ENCODE measurements at regions not wholly inside any gene's neighbourhood (a gene's known extent, or its start where the extent isn't known, plus 50 kb on each side); places are given as distances from the start of the nearest gene placed in this dataset.

- TF ChIP-seq, protein P1, sequence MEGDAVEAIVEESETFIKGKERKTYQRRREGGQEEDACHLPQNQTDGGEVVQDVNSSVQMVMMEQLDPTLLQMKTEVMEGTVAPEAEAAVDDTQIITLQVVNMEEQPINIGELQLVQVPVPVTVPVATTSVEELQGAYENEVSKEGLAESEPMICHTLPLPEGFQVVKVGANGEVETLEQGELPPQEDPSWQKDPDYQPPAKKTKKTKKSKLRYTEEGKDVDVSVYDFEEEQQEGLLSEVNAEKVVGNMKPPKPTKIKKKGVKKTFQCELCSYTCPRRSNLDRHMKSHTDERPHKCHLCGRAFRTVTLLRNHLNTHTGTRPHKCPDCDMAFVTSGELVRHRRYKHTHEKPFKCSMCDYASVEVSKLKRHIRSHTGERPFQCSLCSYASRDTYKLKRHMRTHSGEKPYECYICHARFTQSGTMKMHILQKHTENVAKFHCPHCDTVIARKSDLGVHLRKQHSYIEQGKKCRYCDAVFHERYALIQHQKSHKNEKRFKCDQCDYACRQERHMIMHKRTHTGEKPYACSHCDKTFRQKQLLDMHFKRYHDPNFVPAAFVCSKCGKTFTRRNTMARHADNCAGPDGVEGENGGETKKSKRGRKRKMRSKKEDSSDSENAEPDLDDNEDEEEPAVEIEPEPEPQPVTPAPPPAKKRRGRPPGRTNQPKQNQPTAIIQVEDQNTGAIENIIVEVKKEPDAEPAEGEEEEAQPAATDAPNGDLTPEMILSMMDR (IDR thresholded peaks at IDR 0.05): no peak
- TF ChIP-seq POLR2A (IDR thresholded peaks at IDR 0.05): no peak
Observed at GRCh38 chr18:11274144-11274794, 124.9 kb upstream of the PIEZO2 start.
